Astrocyte of the cerebellum (primary cell): ENCODE measurements at regions not wholly inside any gene's neighbourhood (a gene's known extent, or its start where the extent isn't known, plus 50 kb on each side); places are given as distances from the start of the nearest gene placed in this dataset.

Experiments used
- DNase-seq: peaks from one replicate; pipeline ENCODE4 v3.0.0-alpha.2; 2011; ENCODE audit warnings: low read depth
- H3K4me3 ChIP-seq: 2 replicates; pipeline ENCODE4 v1.5.1; 2011; ENCODE audit warnings: mild to moderate bottlenecking, low read depth, low read length, moderate library complexity
- in situ Hi-C: cut with HindIII; loops from 2 replicates; pipeline ENCODE4 v1.10.0; 2017; ENCODE audit warnings: low sequenced_read_pairs
- TF ChIP-seq, protein P1 (sequence below): IDR thresholded peaks from 2 replicates; pipeline ENCODE4 v1.5.1; 2012; ENCODE audit warnings: low read length, low read depth, moderate library complexity, mild to moderate bottlenecking; ENCODE audit errors: missing control alignments

DNA sequence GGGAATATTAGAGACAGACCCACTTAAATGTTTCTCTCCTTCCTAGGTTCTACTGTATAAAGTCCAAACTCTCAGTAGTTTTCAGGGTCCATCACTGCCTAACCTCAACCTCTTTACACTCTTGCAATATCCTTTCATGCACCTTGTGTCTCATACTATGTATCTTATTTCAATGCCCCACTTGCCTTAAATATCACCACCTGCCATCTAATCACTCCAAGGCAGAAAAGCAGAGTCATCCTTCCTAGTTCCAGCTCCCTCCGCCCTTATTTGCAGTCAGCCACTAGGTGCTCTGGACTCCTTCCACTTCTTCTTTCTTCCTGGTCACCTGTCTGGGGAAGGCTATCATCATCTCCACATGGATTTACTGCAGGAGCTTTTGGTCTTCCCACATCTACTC, 322.0 kb downstream of the MFSD1 start:
- no peak for DNase-seq
- no peak overlapping the region for H3K4me3 ChIP-seq
- in situ Hi-C loops, result no loop called here
- TF ChIP-seq, protein P1, sequence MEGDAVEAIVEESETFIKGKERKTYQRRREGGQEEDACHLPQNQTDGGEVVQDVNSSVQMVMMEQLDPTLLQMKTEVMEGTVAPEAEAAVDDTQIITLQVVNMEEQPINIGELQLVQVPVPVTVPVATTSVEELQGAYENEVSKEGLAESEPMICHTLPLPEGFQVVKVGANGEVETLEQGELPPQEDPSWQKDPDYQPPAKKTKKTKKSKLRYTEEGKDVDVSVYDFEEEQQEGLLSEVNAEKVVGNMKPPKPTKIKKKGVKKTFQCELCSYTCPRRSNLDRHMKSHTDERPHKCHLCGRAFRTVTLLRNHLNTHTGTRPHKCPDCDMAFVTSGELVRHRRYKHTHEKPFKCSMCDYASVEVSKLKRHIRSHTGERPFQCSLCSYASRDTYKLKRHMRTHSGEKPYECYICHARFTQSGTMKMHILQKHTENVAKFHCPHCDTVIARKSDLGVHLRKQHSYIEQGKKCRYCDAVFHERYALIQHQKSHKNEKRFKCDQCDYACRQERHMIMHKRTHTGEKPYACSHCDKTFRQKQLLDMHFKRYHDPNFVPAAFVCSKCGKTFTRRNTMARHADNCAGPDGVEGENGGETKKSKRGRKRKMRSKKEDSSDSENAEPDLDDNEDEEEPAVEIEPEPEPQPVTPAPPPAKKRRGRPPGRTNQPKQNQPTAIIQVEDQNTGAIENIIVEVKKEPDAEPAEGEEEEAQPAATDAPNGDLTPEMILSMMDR, result no peak

DNA sequence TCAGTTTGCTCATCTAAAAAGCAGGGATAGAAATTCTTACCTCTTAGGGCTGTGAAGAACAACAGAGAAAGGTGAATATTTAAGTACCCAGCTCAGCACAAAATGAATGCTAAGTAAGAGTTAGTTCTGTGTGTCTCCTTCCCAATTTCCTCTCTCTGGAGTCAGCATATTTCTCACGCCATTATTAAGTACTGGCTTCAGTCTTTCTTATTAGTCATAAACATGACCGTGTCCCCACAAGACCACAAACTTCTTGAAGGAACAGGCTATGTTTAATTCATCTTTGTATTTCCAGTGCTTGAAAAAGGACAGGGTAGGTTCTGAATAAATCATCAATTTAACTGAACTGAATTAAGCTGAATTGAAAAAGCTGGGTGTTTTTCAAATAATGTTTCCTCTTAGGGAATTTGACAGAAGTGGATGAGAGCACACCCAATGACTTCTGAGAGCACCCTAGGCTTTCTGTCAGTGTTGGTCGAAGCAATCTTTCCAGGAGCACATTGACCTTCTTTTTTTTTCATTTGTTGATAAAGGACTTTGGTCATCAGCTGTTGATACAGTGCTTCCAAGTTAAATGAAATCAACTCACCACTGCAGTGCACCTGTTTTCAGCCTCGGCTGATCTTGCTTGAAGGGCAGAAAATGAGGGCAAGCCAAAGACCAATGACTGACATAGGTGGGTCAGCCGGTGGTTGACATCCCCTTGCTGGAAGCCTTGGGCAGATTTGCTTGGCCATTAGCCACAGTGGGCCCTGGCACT, 324.6 kb downstream of the MFSD1 start:
- H3K4me3 ChIP-seq, result no peak overlapping the region
- TF ChIP-seq, protein P1, result no peak
- peak; percentile 8 for DNase-seq
- in situ Hi-C loops, result no loop called here

DNA sequence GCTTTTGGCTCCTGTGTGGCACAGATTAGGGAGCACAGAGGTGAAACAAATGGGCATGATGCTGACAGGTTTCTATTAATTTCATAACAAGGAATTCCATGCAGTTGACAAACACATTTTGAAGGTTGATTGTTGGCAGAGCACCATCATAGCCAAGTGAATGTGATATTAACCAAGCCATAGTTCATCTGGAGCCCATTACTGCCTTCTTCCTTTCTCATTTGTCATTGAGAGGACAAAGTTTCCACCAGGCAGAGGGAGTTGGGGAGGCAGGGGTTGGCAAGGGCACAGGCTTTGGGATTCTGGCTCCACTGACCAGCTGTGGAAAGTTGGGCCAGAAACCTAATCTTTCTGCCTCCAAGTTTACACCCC, 325.2 kb downstream of the MFSD1 start:
- no peak overlapping the region for H3K4me3 ChIP-seq
- in situ Hi-C loops, result no loop called here
- TF ChIP-seq, protein P1, result no peak
- no peak for DNase-seq

DNA sequence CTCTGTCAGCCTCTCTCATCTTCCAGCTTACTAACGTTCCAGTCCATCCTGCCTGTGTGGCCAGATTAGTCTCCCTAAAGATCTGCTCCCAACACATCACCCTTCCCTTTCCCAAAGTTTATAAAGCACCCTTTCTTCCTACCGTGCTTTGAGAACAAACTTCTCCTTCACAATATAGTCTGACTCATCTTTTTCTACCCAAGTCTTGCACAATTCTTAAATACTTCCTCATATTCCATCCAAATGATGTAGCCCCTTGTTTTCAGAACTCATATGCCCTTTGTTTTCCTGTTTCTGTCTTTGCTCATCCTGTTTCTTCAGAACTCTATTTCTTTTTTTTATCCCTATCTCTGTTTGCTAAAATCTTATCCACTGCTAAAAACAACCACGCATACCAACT, 326.8 kb downstream of the MFSD1 start:
- in situ Hi-C loops, result no loop called here
- TF ChIP-seq, protein P1, result no peak
- no peak overlapping the region for H3K4me3 ChIP-seq
- peak; percentile 3 for DNase-seq

DNA sequence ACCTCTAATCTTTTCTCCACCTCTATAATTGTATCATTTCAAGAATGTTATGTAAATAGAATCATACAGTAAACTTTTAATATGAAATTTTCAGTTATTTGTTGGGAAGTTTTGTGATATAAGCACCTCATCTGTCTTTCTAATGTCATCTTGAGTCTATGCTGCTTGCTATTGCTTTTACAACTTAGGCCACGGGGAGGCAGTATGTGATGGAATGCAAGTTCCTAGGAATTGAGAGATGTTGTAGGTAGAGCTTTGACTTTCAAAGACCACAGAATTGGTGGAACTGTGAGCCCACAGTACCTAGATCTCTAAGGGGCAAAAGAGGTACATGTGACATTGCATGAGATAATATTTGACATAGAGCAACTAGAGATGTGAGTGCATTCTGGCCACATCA, 328.3 kb downstream of the MFSD1 start:
- no peak for DNase-seq
- TF ChIP-seq, protein P1, result peak; percentile 13
- H3K4me3 ChIP-seq, result no peak overlapping the region
- in situ Hi-C loops, result no loop called here

DNA sequence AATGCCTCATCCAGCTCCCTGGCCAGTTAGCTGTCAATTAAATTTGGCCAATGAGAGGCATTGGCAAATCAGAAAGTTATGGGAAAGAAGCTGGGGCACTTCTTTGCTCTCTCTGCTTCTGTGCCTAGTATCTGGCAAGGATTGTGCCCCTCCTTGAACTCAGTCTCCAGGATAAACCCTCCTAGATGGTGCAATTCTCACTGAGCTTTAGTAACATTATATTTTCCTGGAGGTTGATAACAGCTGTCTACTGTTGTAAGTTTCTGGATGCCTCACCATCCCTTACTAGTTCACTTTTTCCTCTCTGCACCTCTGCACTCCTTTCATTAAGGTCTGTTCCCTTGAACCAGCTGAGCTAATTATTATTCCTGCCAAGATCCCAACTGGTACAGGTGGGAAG, 329.5 kb downstream of the MFSD1 start:
- no peak for DNase-seq
- TF ChIP-seq, protein P1, result no peak
- no peak overlapping the region for H3K4me3 ChIP-seq
- in situ Hi-C loops, result no loop called here
